Type B pancreatic cell (in vitro differentiated cells): ENCODE measurements at regions not wholly inside any gene's neighbourhood (a gene's known extent, or its start where the extent isn't known, plus 50 kb on each side); places are given as distances from the start of the nearest gene placed in this dataset.

Source experiments
- DNase-seq: peaks from one replicate; pipeline ENCODE4 v3.0.0; 2021; ENCODE audit warnings: mixed read lengths; ENCODE audit not compliant: unreplicated experiment; ENCODE audit errors: extremely low spot score
- H3K27ac Mint-ChIP-seq: 2 replicates; pipeline ENCODE4 v1.8.0; 2021; ENCODE audit warnings: mild to moderate bottlenecking, mixed read lengths
- H3K27me3 Mint-ChIP-seq: 2 replicates; pipeline ENCODE4 v1.8.0; 2021; ENCODE audit warnings: mixed read lengths
- H3K36me3 Mint-ChIP-seq: 2 replicates; pipeline ENCODE4 v1.8.0; 2021; ENCODE audit warnings: mixed read lengths
- H3K4me1 Mint-ChIP-seq: one replicate; pipeline ENCODE4 v1.8.0; 2021; ENCODE audit warnings: mixed read lengths; ENCODE audit not compliant: unreplicated experiment
- H3K4me3 Mint-ChIP-seq: 2 replicates; pipeline ENCODE4 v1.8.0; 2021; ENCODE audit warnings: mild to moderate bottlenecking, mixed read lengths
- H3K9me3 Mint-ChIP-seq: 2 replicates; pipeline ENCODE4 v1.8.0; 2021; ENCODE audit warnings: mixed read lengths
- TF ChIP-seq, protein P1 (sequence below): fragments of 200-600 bp; sonication (generic); conservative IDR thresholded peaks from 2 replicates; pipeline ENCODE4 v1.5.0; 2021; ENCODE audit warnings: antibody characterized with exemption, mild to moderate bottlenecking

GRCh38 chr18:78779996-78780718 is 199.5 kb upstream of the SALL3 start:
- peak; percentile 62 for DNase-seq
- Mint-ChIP-seq H3K9me3 (no peaks in the 10 kb centered on the region), H3K36me3 (no peaks in the 10 kb centered on the region), H3K27ac (no peak overlapping the region), H3K27me3 (peaks cover 6% of the 10 kb centered on the region), H3K4me1 (no peaks in the 10 kb centered on the region), H3K4me3 (no peak overlapping the region)
- TF ChIP-seq, protein P1, sequence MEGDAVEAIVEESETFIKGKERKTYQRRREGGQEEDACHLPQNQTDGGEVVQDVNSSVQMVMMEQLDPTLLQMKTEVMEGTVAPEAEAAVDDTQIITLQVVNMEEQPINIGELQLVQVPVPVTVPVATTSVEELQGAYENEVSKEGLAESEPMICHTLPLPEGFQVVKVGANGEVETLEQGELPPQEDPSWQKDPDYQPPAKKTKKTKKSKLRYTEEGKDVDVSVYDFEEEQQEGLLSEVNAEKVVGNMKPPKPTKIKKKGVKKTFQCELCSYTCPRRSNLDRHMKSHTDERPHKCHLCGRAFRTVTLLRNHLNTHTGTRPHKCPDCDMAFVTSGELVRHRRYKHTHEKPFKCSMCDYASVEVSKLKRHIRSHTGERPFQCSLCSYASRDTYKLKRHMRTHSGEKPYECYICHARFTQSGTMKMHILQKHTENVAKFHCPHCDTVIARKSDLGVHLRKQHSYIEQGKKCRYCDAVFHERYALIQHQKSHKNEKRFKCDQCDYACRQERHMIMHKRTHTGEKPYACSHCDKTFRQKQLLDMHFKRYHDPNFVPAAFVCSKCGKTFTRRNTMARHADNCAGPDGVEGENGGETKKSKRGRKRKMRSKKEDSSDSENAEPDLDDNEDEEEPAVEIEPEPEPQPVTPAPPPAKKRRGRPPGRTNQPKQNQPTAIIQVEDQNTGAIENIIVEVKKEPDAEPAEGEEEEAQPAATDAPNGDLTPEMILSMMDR, result no peak

- H3K27me3 Mint-ChIP-seq, result peaks cover 6% of the 10 kb centered on the region
- H3K4me1 Mint-ChIP-seq, result no peaks in the 10 kb centered on the region
- H3K27ac Mint-ChIP-seq, result no peak overlapping the region
- H3K4me3 Mint-ChIP-seq, result no peak overlapping the region
- H3K9me3 Mint-ChIP-seq, result no peaks in the 10 kb centered on the region
- DNase-seq, result peak; percentile 58
- TF ChIP-seq, protein P1, result no peak
- H3K36me3 Mint-ChIP-seq, result no peaks in the 10 kb centered on the region
Observed at GRCh38 chr18:78780719-78781600, 198.7 kb upstream of the SALL3 start.

DNA sequence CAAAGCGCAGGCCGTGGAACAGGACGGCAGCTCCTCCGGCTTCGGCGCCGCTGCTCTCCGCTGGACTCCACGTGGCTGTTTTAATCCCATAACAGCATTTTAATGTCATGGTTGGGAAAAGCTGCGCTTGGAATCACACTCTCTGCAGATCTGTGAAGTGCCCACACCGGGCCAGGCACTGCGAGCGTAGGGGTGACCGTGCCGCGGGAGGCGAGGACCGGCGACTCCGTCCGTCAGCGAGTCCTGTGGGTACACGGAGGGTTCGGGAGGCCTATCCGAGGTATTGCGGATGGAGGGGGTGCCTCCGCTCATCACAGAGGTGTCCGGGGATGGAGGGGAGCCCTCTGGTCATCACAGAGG is 198.0 kb upstream of the SALL3 start:
- H3K4me1 Mint-ChIP-seq, result no peaks in the 10 kb centered on the region
- no peaks in the 10 kb centered on the region for H3K9me3 Mint-ChIP-seq
- H3K4me3 Mint-ChIP-seq, result no peak overlapping the region
- TF ChIP-seq, protein P1, result no peak
- DNase-seq, result no peak
- no peak overlapping the region for H3K27ac Mint-ChIP-seq
- peaks cover 6% of the 10 kb centered on the region for H3K27me3 Mint-ChIP-seq
- no peaks in the 10 kb centered on the region for H3K36me3 Mint-ChIP-seq

GRCh38 chr18:78782951-78783563 is 196.6 kb upstream of the SALL3 start:
- Mint-ChIP-seq H3K4me1 (no peaks in the 10 kb centered on the region), H3K36me3 (no peaks in the 10 kb centered on the region)

GRCh38 chr18:78783564-78783960 is 196.1 kb upstream of the SALL3 start:
- Mint-ChIP-seq H3K27ac (no peak overlapping the region), H3K27me3 (peaks cover 4% of the 10 kb centered on the region), H3K4me3 (no peak overlapping the region), H3K4me1 (no peaks in the 10 kb centered on the region), H3K9me3 (no peaks in the 10 kb centered on the region), H3K36me3 (no peaks in the 10 kb centered on the region)
- no peak for DNase-seq
- TF ChIP-seq, protein P1, result no peak

More at GRCh38 chr18:78782951-78783563, 196.6 kb upstream of the SALL3 start:
- Mint-ChIP-seq H3K4me3 (no peak overlapping the region), H3K9me3 (no peaks in the 10 kb centered on the region), H3K27me3 (peaks cover 3% of the 10 kb centered on the region), H3K27ac (no peak overlapping the region)
- TF ChIP-seq, protein P1, result no peak
- no peak for DNase-seq
